DMS153 (cell line): ENCODE measurements at regions not wholly inside any gene's neighbourhood (a gene's known extent, or its start where the extent isn't known, plus 50 kb on each side); places are given as distances from the start of the nearest gene placed in this dataset.

ENCODE experiments used
- DNase-seq: peaks from one replicate; lab custom pipeline; 2025; lab: John Stamatoyannopoulos, UW

- DNase-seq = no peak
These were observed 240.2 kb upstream of the F9 start for GRCh38 chrX:139290310-139290709.

GRCh38 chrX:139287155-139287924, 243.2 kb upstream of the F9 start:
- DNase-seq = peak; percentile 65

- DNase-seq = no peak
These were observed 244.2 kb upstream of the F9 start for GRCh38 chrX:139286342-139286741.

GRCh38 chrX:139267851-139268250, 262.7 kb upstream of the F9 start:
- DNase-seq = no peak

- no peak for DNase-seq
These were observed 284.2 kb upstream of the F9 start for GRCh38 chrX:139246295-139246694.

GRCh38 chrX:139237141-139237540, 293.4 kb upstream of the F9 start:
- DNase-seq = no peak

GRCh38 chrX:139234898-139235297, 295.6 kb upstream of the F9 start:
- DNase-seq = no peak

GRCh38 chrX:139224953-139225665, 305.4 kb upstream of the F9 start:
- no peak for DNase-seq

- no peak for DNase-seq
These were observed 307.9 kb upstream of the F9 start for GRCh38 chrX:139222511-139223200.

GRCh38 chrX:139213241-139213709, 317.3 kb upstream of the F9 start:
- no peak for DNase-seq

- no peak for DNase-seq
These were observed 318.9 kb upstream of the F9 start for GRCh38 chrX:139211568-139212182.

- DNase-seq = no peak
These were observed 321.2 kb upstream of the F9 start for GRCh38 chrX:139209342-139209741.

GRCh38 chrX:139207655-139208054, 322.9 kb upstream of the F9 start:
- no peak for DNase-seq

- DNase-seq = no peak
These were observed 323.6 kb upstream of the F9 start for GRCh38 chrX:139206914-139207313.

GRCh38 chrX:139204898-139205667, 325.5 kb upstream of the F9 start:
- DNase-seq = peak; percentile 53

GRCh38 chrX:139204571-139204897, 326.0 kb upstream of the F9 start:
- DNase-seq = no peak

GRCh38 chrX:139203651-139204570, 326.6 kb upstream of the F9 start:
- DNase-seq = no peak

- DNase-seq = no peak
These were observed 327.7 kb upstream of the F9 start for GRCh38 chrX:139202742-139203420.

GRCh38 chrX:139201924-139202323, 328.6 kb upstream of the F9 start:
- DNase-seq = no peak

GRCh38 chrX:139200793-139201192, 329.7 kb upstream of the F9 start:
- DNase-seq = peak; percentile 56
